GM12873 (cell line): ENCODE measurements at regions not wholly inside any gene's neighbourhood (a gene's known extent, or its start where the extent isn't known, plus 50 kb on each side); places are given as distances from the start of the nearest gene placed in this dataset.

Experiments used
- TF ChIP-seq, protein P1 (sequence below): IDR thresholded peaks from 2 replicates; pipeline ENCODE4 v1.5.1; 2012; ENCODE audit warnings: low read depth, mild to moderate bottlenecking, moderate library complexity, low read length, control low read depth; ENCODE audit not compliant: insufficient read depth; ENCODE audit errors: missing control alignments

- TF ChIP-seq, protein P1, sequence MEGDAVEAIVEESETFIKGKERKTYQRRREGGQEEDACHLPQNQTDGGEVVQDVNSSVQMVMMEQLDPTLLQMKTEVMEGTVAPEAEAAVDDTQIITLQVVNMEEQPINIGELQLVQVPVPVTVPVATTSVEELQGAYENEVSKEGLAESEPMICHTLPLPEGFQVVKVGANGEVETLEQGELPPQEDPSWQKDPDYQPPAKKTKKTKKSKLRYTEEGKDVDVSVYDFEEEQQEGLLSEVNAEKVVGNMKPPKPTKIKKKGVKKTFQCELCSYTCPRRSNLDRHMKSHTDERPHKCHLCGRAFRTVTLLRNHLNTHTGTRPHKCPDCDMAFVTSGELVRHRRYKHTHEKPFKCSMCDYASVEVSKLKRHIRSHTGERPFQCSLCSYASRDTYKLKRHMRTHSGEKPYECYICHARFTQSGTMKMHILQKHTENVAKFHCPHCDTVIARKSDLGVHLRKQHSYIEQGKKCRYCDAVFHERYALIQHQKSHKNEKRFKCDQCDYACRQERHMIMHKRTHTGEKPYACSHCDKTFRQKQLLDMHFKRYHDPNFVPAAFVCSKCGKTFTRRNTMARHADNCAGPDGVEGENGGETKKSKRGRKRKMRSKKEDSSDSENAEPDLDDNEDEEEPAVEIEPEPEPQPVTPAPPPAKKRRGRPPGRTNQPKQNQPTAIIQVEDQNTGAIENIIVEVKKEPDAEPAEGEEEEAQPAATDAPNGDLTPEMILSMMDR: no peak
Measured at GRCh38 chr16:73430138-73430537, 382.2 kb upstream of the ZFHX3 start.

- TF ChIP-seq, protein P1: no peak
Measured at GRCh38 chr16:73428121-73428520, 380.2 kb upstream of the ZFHX3 start.

GRCh38 chr16:73427164-73427563, 379.2 kb upstream of the ZFHX3 start:
- TF ChIP-seq, protein P1: no peak

- TF ChIP-seq, protein P1: no peak
Measured at GRCh38 chr16:73426433-73427160, 378.7 kb upstream of the ZFHX3 start.

- TF ChIP-seq, protein P1: no peak
Measured at GRCh38 chr16:73420676-73421075, 372.7 kb upstream of the ZFHX3 start.

DNA sequence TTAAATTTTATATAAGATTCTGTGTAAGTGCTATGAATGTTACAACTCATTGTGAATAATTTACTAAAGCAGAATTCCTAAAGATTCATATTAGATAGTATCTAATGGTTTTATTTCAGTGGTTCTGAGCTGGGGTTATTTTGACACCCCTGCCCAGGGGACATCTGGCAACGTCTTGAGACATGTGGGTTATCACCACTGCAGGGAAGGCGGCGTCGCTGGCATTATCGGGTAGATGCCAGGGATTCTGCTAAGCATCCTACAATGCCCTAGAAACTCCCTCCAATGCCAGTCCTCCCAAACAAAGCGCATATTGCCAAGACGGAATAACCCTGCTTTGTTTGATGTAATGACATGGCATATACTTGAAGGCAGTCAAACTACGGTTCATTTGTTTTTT, 372.3 kb upstream of the ZFHX3 start:
- TF ChIP-seq, protein P1: no peak

- TF ChIP-seq, protein P1: no peak
Measured at GRCh38 chr16:73418691-73419090, 370.8 kb upstream of the ZFHX3 start.
